K562 (cell line): ENCODE measurements at regions not wholly inside any gene's neighbourhood (a gene's known extent, or its start where the extent isn't known, plus 50 kb on each side); places are given as distances from the start of the nearest gene placed in this dataset.

Experiments used
- ARHGAP35 ChIP-seq: fragments of 450-650 bp; IDR thresholded peaks from 2 replicates; pipeline ENCODE4 v1.6.1; 2018; ENCODE audit not compliant: partially characterized antibody
- C11orf30 ChIP-seq: fragments of 450-650 bp; IDR thresholded peaks from 2 replicates; pipeline ENCODE4 v1.6.1; 2016; ENCODE audit warnings: low read depth, mild to moderate bottlenecking
- DACH1 ChIP-seq: fragments of 450-650 bp; IDR thresholded peaks from 2 replicates; pipeline ENCODE4 v1.6.1; 2018; ENCODE audit not compliant: partially characterized antibody
- DDX20 ChIP-seq: fragments of 450-650 bp; IDR thresholded peaks from 2 replicates; pipeline ENCODE4 v1.6.1; 2016; ENCODE audit warnings: missing genetic modification characterization, low read depth, mild to moderate bottlenecking, missing compliant biosample characterization, moderate library complexity
- DMBX1 ChIP-seq: fragments of 250-450 bp; sonication (Bioruptor Pico); IDR thresholded peaks from 2 replicates; pipeline ENCODE4 v1.8.0; 2022; ENCODE audit warnings: inconsistent platforms, mild to moderate bottlenecking, moderate library complexity, borderline replicate concordance
- FOSL1 ChIP-seq: fragments of 200-800 bp; sonication (Bioruptor generic); conservative IDR thresholded peaks from 2 replicates; pipeline ENCODE4 v1.6.1; 2016; ENCODE audit warnings: missing genetic modification characterization, missing compliant biosample characterization
- FOXJ2 ChIP-seq: fragments of 200-800 bp; sonication (Bioruptor generic); IDR thresholded peaks from 2 replicates; pipeline ENCODE4 v1.6.1; 2016; ENCODE audit warnings: missing genetic modification characterization, missing compliant biosample characterization
- MTA2 ChIP-seq: fragments of 450-650 bp; IDR thresholded peaks from 2 replicates; pipeline ENCODE4 v1.6.1; 2016; ENCODE audit warnings: low read depth
- MTF1 ChIP-seq: fragments of 250-450 bp; sonication (Bioruptor Pico); IDR thresholded peaks from 2 replicates; pipeline ENCODE4 v1.9.0; 2021; ENCODE audit warnings: moderate library complexity, mild to moderate bottlenecking, inconsistent platforms, borderline replicate concordance
- NFATC3 ChIP-seq: fragments of 450-650 bp; IDR thresholded peaks from 2 replicates; pipeline ENCODE4 v1.6.1; 2017; ENCODE audit warnings: mild to moderate bottlenecking
- NFE2 ChIP-seq: IDR thresholded peaks from 2 replicates; pipeline ENCODE4 v1.6.1; 2014; ENCODE audit warnings: antibody characterized with exemption, low read depth
- POLR2AphosphoS2 ChIP-seq: IDR thresholded peaks from 2 replicates; pipeline ENCODE4 v1.6.1; 2012; ENCODE audit warnings: low read length, improper control_type of control experiment
- SIX5 ChIP-seq, 2 experiments: IDR thresholded peaks; 2 replicates each; pipeline ENCODE4 v1.6.1; 2011; ENCODE audit warnings: low read length in 2 of 2, borderline replicate concordance in 1 of 2, low read depth in 1 of 2, mild to moderate bottlenecking in 1 of 2, moderate library complexity in 1 of 2; ENCODE audit not compliant: insufficient read depth in 1 of 2
- SMARCA4 ChIP-seq: fragments of 450-650 bp; IDR thresholded peaks from 2 replicates; pipeline ENCODE4 v1.6.1; 2016
- SRF ChIP-seq, 2 experiments: fragments of 250-450, 450-650 bp in 1 of 2; sonication (Bioruptor Pico) in 1 of 2; sonication (generic) in 1 of 2; formaldehyde crosslinking; IDR thresholded peaks; 2 replicates each; pipeline versions ENCODE4 v1.5.0 to v1.5.1; 2020 to 2022; ENCODE audit warnings: mild to moderate bottlenecking in 1 of 2, missing genetic modification reagents in 1 of 2
- TSC22D4 ChIP-seq: fragments of 450-650 bp; IDR thresholded peaks from 2 replicates; pipeline ENCODE4 v1.6.1; 2016; ENCODE audit warnings: missing genetic modification characterization, missing biosample characterization, control low read depth
- ZNF282 ChIP-seq: sonication (generic); formaldehyde crosslinking; IDR thresholded peaks from 2 replicates; pipeline ENCODE4 v1.8.1; 2023; ENCODE audit warnings: missing genetic modification reagents
- TF ChIP-seq, protein P1 (sequence below): fragments of 450-650 bp; conservative IDR thresholded peaks from 2 replicates; pipeline ENCODE4 v1.6.1; 2016; ENCODE audit warnings: missing genetic modification characterization, low read depth, mild to moderate bottlenecking, missing compliant biosample characterization, moderate library complexity
- TF ChIP-seq, protein P2 (sequence below): fragments of 250-450 bp; sonication (Bioruptor Pico); IDR thresholded peaks from 2 replicates; pipeline ENCODE4 v1.5.0; 2020; ENCODE audit warnings: mild to moderate bottlenecking, borderline replicate concordance
- TF ChIP-seq, protein P3 (sequence below): sonication (generic); formaldehyde crosslinking; IDR thresholded peaks from 2 replicates; pipeline ENCODE4 v1.8.0; 2022; ENCODE audit warnings: missing genetic modification reagents, mild to moderate bottlenecking, borderline replicate concordance
- TF ChIP-seq, protein P4 (sequence below): sonication (generic); formaldehyde crosslinking; IDR thresholded peaks from 2 replicates; pipeline ENCODE4 v1.8.0; 2023; ENCODE audit warnings: mild to moderate bottlenecking, missing genetic modification reagents
- TF ChIP-seq, protein P5 (sequence below): fragments of 450-650 bp; IDR thresholded peaks from 2 replicates; pipeline ENCODE4 v1.6.1; 2018; ENCODE audit warnings: mild to moderate bottlenecking, low read depth; ENCODE audit not compliant: partially characterized antibody

DNA sequence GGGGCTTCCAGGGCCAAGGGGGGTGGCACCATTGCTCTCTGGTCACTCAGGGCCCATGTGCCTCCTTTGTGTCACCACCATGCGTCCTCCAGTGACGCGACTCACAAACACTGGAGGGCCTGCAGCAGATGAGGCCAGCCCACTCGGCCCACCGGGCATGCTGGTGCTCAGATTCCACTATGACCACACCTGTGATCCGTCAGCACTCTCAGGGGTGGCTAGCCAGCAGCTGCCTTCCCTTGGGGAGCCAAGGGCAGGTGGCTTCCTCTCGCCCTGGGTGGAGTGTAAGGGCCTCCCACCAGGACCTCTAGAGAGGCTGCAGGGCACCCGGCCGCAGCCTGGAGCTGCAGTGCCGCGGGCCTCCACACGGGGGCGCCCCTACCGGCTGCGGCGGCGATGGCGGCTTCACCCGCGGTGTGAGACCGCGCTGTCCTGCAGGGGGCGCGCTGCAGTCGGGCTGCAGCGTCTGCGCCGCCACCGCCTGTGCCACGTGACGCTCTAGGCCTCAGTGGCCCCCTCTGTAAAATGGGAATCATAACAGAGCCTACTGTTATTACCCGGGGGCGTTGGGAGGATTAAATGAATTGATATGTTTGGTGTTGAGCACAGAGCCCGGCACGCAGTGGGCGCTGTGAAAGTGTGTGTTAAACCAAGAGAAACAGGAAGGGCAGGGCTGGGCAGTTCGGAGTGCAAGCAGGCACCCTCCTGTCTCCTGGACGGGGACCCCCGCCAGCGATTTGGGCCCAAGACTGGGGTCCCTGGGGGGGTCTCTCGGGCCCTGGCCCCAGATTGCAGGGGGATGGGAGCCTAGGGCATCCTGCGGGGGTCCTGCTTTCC is 192.4 kb upstream of the GSE1 start (continued):
- TF ChIP-seq FOXJ2 (no peak), NFATC3 (no peak), TSC22D4 (tag) (no peak), ARHGAP35 (no peak), NFE2 (peak; percentile 20), FOSL1 (tag) (peak; percentile 49; the same call in 1 of the 2 replicates), SRF (CRISPR knock-in tag; IDR thresholded peaks at IDR 0.05) (peak; percentile 29 to 54; a peak in 1 of 4 replicates), DACH1 (peak; percentile 80), MTF1 (CRISPR knock-in tag) (no peak), C11orf30 (no peak), POLR2AphosphoS2 (no peak), SIX5 (IDR thresholded peaks at IDR 0.05; ENCODE audit: borderline replicate concordance in 1 of 2, insufficient read depth in 1 of 2, low read depth in 1 of 2, low read length in 2 of 2) (no peak), DMBX1 (CRISPR knock-in tag) (peak; percentile 76), DDX20 (tag) (no peak), MTA2 (no peak), ZNF282 (peak; percentile 77; the same call in 1 of the 2 replicates), SMARCA4 (no peak)
- TF ChIP-seq, protein P1, sequence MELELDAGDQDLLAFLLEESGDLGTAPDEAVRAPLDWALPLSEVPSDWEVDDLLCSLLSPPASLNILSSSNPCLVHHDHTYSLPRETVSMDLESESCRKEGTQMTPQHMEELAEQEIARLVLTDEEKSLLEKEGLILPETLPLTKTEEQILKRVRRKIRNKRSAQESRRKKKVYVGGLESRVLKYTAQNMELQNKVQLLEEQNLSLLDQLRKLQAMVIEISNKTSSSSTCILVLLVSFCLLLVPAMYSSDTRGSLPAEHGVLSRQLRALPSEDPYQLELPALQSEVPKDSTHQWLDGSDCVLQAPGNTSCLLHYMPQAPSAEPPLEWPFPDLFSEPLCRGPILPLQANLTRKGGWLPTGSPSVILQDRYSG: no peak
- TF ChIP-seq, protein P2, sequence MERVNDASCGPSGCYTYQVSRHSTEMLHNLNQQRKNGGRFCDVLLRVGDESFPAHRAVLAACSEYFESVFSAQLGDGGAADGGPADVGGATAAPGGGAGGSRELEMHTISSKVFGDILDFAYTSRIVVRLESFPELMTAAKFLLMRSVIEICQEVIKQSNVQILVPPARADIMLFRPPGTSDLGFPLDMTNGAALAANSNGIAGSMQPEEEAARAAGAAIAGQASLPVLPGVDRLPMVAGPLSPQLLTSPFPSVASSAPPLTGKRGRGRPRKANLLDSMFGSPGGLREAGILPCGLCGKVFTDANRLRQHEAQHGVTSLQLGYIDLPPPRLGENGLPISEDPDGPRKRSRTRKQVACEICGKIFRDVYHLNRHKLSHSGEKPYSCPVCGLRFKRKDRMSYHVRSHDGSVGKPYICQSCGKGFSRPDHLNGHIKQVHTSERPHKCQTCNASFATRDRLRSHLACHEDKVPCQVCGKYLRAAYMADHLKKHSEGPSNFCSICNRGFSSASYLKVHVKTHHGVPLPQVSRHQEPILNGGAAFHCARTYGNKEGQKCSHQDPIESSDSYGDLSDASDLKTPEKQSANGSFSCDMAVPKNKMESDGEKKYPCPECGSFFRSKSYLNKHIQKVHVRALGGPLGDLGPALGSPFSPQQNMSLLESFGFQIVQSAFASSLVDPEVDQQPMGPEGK (CRISPR knock-in tag): no peak
- TF ChIP-seq, protein P3, sequence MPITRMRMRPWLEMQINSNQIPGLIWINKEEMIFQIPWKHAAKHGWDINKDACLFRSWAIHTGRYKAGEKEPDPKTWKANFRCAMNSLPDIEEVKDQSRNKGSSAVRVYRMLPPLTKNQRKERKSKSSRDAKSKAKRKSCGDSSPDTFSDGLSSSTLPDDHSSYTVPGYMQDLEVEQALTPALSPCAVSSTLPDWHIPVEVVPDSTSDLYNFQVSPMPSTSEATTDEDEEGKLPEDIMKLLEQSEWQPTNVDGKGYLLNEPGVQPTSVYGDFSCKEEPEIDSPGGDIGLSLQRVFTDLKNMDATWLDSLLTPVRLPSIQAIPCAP (CRISPR knock-in tag): no peak
- TF ChIP-seq, protein P4, sequence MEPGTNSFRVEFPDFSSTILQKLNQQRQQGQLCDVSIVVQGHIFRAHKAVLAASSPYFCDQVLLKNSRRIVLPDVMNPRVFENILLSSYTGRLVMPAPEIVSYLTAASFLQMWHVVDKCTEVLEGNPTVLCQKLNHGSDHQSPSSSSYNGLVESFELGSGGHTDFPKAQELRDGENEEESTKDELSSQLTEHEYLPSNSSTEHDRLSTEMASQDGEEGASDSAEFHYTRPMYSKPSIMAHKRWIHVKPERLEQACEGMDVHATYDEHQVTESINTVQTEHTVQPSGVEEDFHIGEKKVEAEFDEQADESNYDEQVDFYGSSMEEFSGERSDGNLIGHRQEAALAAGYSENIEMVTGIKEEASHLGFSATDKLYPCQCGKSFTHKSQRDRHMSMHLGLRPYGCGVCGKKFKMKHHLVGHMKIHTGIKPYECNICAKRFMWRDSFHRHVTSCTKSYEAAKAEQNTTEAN (CRISPR knock-in tag): no peak
- TF ChIP-seq, protein P5, sequence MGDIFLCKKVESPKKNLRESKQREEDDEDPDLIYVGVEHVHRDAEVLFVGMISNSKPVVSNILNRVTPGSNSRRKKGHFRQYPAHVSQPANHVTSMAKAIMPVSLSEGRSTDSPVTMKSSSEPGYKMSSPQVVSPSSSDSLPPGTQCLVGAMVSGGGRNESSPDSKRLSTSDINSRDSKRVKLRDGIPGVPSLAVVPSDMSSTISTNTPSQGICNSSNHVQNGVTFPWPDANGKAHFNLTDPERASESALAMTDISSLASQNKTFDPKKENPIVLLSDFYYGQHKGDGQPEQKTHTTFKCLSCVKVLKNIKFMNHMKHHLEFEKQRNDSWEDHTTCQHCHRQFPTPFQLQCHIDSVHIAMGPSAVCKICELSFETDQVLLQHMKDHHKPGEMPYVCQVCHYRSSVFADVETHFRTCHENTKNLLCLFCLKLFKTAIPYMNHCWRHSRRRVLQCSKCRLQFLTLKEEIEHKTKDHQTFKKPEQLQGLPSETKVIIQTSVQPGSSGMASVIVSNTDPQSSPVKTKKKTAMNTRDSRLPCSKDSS: no peak
